ENCODE measurements at regions not wholly inside any gene's neighbourhood (a gene's known extent, or its start where the extent isn't known, plus 50 kb on each side); places are given as distances from the start of the nearest gene placed in this dataset.
"Not testable (repeated sequence)": the region's sequence is repeated elsewhere in the genome, so short reads cannot be mapped to it uniquely, and the experiment has no call there.

DNA sequence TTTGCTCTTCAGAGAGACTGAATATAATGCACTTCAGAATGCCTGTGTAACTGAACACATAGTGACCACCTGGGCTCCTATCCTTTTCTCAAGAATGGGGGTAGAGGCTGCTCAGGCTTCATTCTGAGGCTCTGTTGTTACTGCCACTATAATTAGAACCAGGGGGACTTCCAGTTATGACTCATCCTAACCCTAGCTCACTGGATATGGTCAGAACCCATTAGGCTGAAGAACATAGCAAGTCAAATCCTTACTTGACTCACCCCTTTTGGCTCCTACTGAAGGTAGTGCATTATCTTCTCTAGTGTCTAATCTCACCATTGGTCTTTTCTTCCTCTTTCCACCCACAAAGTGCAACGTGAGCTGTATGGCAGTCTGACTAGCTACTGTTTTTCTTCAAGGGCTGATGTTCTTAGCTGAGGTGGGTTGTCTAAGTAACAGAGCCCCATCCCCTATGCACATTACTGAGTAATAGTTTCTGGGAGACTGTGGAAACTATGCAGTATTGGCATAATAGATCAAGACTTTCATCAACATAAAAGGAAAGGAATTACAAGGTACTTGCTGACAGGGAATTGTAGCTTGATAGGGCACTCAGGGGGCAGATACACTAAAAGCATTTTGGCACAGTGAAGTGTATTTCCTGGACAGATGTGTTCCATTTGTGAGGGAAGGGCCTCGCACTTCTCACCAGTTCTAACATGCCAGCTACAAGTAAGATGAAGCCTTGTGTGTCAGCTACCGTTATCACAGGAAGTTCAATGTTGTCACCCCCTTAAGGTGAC lies 431.0 kb upstream of the MEF2C start:
- no peak for DNase-seq

DNA sequence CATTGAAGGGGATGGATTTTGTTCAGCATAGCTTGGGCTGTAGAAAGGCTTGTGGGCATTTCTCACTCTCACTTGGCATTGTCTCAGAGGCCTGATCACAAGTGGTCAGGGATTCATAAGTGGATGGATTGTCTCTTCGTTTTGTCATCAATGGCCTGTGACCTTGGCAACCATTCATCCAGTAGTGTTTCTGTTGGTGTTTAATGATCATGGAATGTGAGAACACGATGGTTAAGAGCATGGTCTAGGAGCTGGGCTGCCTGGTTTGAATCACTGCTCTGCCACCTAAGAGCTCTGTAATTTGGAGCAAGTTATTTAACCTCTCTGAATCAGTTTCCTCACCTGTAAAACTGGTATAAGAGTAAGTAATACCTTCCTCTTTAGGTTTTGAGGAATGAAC lies 430.1 kb upstream of the MEF2C start:
- no peak for DNase-seq

DNA sequence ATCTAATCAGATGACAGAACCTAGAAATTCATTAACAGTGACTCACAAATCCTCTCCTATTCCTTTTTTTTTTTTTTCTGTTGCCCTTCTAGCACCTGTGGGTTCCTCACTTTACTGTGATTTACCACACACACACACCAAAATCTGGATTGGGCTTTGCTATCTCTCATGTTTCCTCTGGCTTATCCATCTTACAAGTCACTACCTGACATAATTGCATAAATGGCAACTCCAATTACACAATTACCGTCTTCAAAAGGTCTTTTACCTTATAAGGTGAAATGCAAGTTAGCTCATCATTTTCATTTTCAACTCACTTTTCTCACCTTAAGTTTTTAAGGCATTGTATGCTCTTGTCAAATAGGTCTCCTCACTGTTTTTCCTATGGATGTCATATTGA lies 426.3 kb upstream of the MEF2C start:
- no peak for DNase-seq

DNA sequence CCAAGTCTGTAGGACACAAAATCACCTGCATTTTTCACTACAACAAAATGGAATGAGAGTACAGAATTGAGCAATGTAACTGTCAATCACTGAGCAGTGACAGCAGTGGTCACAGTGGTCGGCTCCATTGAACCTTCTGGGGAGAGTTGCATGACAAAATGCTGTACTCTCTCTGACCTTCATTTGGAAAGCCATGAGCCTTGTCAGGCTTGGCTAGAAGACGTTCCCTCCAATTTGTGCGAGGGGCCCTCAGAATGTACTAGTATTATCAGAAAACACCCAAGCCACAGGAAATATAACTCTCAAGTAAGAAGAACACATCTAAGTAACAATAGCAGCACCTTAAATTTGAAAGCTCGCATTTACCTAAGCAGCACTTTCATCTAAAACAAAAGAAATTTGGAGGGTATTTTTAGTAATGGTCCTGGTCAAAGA lies 425.6 kb upstream of the MEF2C start:
- DNase-seq: no peak

DNA sequence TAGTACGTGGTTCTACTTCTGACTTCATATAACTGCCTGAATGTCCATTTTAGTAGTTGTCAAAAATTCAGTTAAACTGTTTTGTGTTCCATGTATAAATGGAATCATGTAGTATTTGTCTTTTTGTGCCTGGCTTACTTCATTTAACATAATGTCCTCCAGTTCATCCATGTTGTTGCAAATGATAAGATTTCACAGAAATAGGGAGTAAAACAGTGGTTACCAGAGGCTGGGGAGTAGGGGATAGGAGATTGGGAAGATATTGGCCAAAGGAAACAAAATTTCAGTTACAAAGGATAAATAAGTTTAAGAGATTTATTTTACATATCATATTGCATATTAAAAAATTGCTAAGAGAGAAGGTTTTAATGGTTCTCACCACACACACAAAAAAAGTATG lies 425.0 kb upstream of the MEF2C start:
- DNase-seq: no peak

DNA sequence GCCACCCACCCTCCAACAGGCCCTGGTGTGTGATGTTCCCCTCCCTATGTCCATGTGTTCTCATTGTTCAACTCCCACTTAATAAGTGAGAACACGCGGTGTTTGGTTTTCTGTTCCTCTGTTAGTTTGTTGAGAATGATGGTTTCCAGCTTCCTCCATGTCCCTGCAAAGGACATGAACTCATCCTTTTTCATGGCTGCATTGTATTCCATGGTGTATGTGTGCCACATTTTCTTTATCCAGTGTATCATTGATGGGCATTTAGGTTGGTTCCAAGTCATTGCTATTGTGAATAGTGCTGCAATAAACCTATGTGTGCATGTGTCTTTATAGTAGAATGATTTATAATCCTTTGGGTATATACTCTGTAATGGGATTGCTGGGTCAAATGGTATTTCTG lies 424.2 kb upstream of the MEF2C start:
- not testable (repeated sequence) for DNase-seq

DNA sequence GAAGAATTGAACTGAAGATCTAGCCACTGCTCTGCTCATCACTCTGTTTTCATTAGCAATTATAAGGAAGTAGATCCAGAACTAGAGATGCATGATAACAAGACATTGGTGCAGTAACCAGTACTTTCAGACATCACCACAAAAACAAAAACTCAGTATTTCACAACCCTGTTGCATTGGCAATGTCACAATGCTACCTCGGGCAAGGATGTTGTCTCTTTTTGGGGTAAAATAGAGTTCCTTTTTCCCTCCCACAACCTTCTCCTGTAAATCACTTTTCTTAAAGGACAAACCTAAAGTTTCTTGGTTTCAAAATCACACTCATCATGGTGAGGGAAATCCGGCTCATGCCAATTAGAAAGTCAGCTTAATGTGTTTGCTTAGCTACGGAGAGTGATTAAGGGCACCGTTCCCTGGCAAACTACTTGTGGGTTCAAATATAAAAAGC lies 420.1 kb upstream of the MEF2C start:
- DNase-seq: no peak

DNA sequence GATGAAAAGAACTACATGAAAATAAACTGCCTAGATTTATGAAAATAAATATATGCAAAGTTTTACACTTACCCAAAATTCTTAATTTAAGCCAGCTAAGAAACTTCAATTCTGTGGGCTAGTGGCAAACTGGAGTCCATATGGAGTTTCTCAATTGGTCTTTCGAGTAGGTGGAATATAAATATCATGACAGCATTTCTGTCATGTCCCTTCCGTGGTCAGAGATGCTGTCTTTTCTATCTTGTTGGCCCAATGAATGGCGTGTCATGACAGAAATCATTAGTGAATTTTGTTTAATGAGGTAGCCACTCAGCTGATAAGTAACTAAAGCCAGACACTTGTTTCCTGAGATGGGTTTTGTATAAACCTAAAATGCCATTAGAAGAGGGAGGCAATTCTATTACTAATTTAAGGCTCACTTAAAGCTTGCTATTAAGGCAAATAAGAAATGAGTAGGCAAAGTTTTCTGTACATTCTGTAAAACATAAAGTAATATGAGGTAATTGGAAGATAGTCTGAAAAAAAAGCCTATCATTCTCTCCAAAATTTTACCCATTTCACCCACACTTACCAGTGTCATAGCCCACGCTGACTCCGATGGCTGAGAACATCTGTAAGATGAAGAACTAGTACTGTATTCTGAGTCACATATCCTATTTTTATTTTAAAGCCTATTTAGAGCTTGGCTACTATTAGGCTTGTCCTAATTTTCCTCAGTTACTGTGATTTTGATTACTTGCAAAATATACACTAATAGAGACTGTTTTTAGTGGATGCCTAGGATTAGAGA lies 419.3 kb upstream of the MEF2C start:
- DNase-seq: no peak

DNA sequence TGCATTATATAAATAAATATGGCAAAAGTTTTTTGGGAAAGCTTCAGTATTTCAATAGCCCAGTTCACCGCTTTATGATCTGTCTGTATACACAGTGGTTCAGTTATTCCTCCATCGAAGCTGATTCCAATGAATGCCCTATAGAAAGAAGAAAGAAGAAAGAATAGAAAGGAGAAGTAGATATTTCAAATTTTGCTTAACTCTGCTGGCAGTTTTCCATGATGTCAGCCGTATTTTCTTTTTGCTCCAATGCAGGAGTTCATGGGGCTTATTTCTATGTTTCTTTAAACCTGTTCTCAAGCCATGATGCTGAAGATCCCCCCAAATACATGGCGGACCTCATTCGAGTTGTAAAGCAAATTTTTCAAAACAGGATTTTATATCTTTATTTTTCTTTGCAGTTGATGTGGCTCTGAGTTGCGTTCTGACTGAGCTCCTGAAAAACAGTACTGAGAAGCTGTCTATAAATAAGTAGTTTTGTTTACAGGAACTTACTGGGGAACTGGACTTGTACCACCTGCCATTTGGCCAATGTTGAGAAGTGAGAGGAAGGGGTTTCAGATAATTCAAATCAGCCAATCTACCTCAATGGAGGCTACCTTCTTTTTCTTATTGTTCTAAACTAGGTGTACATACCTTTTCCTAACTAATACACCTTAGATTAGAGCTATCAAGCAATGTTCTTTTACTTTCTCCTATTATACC lies 418.5 kb upstream of the MEF2C start:
- DNase-seq: no peak

DNA sequence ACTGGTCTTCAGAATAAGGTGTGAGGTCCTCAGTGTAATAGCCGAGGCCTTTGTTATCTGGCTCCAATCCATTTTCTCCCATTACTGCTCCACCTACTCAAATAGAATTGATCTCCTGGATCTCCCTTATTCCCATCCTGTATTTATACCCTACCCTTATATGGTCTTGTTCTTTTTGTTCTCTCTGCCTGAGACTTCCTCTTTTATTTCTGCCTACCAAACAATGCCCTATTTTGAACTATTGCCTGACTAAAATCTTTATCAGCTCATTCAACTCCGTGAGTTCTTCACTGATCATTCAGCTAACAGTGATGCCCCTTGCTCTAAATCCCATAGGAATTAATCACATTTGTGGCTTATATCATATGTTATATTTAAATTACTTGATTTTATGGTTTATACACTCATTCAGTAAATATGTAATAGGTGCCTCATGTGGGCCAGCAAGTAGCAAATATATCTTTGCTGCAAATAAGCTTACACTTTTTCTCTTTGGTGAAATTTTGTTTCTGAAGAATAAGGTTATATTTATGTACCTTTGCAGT lies 417.5 kb upstream of the MEF2C start:
- no peak for DNase-seq

DNA sequence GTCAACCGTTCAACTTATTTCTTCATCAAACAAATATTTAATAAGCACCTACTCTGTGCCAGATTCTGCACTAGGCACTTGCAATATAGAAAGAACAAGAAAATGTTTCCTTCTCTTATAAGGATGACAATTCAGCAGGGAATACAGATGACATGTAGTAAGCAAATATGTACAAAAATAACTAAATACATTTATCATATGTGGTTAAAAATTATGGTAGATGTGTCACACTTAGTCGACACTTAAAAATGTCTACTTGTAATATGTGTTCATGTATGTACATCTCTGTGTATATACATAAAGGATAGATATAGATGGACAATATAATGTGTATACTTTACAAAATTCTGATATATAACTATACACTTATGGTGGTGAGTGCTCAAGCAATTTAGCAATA lies 417.0 kb upstream of the MEF2C start:
- DNase-seq: no peak

DNA sequence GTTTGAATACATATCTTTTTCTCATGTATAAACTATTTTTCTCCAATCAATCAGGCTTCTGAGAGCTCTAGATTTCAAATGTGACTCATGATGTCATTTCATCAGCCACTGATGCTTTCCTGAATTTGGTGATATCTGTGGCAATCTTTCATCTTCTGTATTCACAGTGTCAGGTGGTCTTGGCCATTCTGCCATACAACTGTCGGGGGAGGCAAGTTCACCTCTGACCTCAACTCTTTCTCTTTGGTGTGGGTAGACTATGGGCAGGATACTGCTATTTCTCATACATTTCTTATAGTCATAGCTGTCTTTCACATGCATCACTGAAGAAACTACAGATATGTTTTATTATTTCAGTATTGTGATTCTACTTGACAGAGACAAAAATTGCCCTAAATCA lies 414.1 kb upstream of the MEF2C start:
- no peak for DNase-seq

DNA sequence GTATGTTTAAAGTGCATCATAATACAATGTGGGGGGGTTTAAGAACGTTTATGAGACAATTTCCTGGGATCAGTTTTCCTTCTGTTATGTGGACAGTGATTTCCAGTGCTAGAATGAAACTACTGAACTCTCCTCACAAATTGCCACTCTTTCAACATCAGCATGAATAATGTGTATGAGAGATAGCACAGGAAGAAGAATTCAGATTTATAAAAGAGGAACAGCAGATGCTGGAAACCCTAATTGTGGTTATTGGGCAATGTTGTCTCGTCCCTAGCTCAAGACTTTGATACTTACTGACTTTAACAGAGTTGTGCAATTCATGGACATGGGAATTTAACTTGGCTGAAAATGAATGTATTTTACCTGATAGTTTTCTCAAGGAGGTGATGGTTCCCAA lies 410.8 kb upstream of the MEF2C start:
- DNase-seq: no peak

DNA sequence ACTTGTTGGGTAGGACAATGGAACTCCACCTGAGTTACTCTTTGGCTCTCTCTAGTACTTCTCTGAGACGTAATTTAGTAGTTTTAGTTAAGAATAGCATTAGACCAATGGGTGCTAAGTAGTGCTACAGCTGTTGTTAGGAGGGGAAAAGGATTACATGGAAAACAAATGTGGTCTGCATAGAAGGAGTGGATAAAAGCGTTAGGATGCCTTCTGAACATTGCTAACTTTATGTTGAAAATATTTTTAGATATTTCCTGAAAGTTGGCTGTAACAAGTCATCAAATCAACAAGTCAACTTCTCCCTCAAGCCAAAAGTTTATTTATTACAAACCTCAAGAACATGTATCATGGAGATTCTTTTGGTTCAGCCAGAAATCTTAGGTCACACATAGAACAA lies 409.5 kb upstream of the MEF2C start:
- DNase-seq: no peak

DNA sequence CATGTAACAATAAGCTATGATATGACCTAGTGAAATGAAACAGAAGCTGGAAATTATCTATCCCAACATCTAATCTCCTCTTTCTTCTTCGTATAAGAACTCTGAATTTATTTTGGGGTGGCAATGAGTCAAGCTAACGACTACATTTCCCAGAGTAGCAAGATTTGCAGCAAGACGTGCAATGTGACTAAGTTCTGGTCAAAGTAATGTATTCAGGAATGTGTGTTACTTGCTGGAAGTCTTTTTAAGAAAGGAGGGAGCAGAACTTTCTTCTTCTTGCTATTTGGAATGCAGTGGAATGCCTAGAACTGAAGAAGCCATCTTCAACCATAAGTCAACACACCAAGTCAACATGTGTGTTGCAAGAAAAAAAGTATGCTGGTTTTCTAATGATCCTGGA lies 406.6 kb upstream of the MEF2C start:
- no peak for DNase-seq

DNA sequence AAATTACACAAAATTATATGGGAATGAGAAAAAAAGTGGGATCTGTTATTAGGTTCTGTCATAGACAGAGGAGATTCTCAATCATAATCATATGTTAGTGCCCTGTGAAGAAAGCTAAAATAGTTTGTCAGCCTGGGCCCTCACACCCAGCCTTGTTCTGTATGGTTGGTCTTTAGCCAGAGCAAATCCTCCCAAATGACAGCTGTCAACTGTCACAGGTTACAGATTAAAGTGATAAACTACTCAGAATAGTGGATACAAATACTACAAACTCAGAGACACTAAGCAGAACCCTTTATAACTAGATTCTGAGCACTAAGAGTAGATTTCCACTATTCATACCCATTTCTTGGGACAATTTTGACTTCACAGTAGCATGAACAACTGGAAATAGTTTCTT lies 405.0 kb upstream of the MEF2C start:
- no peak for DNase-seq

DNA sequence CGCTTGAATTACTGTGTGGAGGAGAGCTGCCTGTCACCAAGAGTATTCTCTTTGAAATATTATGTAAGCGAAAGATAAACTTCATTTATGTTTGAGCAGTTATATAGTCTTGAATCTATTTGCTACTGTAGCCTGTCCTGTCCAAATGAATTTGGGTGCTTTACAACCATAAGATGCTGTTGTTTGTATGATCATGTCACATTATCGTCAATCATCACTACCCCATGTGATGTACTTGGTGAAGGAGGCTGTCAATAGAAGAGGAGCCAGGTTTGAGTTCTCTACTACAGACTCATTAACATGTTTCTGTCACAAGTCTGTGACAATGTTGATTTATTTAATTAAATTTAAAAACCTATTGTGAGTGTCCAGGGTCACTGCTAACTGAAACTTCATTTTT lies 403.3 kb upstream of the MEF2C start:
- no peak for DNase-seq

DNA sequence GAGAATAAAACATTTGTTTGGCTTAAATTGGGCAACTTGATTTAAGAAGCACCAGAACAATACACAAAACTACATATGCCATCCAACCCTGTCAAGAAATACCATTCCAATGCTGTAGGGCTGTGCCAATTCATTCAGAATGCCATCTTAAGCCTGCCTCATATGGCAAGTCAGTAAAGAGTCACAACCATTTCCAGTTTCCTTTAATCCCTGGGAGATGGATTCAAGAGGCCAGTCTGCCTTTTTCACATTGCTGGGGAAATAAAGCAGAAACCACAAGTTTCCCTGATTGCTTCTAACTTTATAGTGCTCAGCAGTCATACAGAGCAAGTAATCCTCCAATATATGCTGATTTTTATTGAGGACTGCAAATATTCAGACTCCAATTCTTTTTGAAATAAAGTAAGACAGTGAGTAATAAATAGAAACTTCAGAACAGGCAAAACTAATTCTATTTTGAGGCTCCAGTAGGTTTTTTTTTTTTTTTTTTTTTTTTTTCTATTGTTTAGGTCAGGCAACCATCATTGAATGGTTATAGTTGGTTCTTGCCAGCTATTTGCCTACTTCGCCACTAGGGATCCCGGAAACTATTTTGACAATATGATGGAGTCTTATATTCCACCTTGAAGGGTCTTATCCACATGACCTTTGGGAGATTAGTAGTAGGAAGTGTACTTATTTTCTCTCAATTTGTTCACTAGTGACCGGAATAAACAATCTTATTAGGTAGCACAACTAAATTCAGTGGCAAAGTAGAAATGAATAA lies 400.9 kb upstream of the MEF2C start:
- no peak for DNase-seq

DNA sequence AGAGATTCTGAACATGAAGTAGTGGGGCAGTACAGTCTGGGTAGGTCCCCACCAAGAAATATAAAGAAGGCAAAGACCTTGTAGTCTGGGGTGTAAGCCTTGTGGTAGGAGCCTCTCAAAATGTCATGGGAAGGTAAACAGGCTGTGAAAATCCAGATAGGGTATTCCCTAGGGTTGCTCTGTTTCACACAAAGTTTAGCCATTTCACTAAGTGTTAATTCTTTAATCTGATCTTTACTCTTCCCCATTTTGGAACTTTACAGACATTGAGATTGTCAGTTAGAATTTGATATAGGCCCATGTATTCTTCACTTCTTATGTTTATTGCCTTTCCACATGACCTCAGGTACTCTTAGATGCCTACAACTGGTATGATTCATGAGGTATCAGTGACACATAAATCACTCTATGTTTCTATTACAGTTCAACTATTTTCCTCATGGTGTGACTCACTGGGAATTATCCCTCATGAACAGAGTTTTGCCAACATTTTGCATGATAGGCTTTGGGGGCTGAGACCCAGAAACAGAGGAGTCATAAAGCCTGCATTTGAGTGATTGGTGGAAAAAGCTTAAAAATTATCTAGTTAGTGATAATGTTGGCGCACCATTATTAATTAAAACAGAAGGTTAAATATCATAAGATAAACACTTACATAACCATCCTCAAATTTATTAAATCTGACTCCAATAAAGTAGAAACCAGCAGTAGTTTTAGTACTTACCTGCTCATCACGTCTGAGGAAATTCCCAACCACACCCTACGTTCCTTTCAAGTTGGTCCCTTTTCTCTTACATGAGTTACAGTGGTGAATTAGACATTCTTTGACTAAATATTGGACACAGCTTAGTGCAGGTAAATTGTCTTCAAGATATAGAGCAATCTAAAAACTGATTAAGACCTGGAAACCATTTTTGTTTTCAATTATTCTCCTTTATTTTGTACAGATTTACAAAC lies 399.8 kb upstream of the MEF2C start:
- no peak for DNase-seq

DNA sequence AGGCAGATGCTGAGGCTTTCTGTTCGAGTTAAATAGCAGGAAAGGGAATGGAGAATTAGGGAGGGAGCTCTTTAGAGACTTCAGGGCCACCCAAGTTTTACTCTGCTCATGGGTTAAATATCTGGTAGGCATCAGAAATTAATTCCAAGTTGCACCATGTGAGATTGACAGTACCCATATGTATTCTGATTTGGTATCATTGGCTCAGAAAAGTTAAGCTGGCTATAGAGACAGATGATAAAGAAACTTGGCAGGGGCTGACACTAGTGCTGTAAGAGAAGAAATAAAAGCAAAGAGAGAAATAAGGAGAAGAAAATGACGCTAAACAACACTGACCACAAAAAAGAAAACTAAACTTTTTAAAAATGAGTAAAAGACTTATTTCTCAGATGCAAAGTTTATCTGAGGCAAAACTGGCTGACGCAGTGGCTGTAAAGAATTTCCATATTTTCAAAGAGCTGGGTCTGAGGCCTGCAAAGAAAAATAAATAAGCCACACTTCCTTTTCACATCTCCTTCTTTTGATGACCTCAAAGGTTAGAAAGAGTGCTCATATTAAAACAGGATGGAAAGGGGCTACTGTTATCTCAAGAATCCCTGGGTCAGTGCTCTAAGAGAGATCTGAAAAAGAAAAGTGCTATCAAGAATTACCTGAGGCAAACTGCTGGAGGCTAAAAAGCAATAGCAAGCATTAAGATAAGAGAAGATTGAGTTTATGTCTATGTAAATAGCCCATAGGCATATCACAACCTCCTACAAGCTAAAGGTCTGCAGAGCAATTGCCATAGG lies 399.0 kb upstream of the MEF2C start:
- DNase-seq: no peak

DNA sequence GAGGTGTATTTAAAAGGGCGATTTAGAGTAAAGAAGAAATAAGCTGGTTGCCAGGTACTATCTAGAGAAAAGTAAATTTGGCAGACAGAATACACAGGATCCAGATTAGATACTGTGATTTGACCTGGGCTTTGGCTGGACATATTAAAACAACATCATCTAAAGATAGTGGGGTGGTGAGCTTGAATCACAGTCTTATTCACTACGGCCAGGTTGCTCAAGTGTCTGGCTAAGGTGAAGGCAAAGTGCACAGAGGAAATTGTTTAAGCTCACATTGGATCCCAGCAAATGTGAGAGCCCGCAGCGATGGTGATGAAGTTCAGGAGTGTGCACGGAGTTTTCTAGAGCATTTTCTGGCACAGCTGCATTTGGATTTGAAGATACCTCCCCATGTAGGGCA lies 398.2 kb upstream of the MEF2C start:
- no peak for DNase-seq
